ENCODE measurements at regions not wholly inside any gene's neighbourhood (a gene's known extent, or its start where the extent isn't known, plus 50 kb on each side); places are given as distances from the start of the nearest gene placed in this dataset.

DNA sequence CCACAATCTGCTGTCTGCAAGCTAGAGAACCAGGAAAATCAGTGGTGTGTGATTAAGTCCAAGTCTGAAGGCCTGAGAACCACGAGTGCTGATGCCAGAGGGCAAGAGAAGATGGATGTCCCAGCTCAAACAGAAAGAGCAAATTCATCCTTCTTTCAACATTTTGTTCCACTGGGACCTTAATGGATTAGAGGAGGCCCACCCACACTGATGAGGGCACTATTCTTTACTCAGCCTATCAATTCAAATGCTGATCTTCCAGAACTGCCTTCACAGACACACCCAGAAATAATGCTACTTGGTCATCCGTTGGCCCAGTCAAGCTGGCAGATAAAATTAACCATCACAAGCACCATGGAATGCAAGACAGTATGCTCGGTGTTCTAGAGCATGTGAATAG lies 226.6 kb upstream of the SASH1 start:
- DNase-seq: no peak

DNA sequence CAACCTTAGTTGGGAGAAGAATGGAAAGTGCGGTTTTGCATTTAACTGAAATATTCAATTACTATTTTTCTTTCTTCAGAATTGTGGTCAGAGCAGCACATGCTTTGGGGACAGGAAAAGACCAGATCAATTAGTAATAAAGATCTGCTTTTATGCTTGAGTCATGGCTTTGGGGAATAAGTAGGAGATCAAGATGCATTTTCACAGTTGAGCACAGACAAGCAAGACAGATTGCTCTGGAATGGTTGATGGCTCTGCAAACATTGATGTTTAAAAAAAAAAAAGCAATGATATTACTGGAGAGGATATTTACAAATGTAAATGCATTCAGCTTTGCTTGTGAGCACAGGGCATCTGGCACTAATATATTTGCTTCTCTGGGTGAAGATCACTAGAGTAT lies 224.4 kb upstream of the SASH1 start:
- DNase-seq: peak; percentile 81

DNA sequence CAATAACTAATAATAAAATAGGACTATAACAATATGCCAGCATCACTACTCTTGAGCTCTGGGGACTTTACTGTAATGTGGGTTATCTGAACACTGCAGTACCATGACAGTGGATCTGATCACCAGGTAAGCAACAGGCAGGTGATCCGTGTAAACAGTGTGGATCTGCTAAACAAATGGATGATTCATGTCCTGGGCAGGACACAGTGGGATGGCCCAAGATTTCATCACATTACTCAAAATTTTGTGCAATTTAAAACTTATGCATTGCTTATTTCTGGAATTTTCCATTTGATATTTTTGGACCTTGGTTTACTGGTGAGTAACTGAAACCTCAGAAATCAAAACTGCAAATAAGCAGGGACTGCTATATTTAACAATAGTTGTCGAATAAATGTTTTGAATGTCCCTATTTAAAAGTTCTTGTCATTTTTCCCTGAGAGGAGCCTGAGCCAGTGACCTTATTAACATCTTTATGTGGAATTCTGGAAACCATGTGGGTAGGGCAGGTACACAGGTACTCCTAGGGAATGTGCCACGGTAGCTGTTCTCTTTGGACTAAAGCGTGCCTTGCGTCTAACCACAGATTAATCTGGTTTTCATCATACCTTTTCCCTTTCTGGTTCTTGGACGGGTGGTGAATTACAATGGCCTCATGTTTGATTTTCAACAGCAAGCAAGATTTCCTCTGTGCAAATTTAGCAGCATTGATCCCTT lies 214.5 kb upstream of the SASH1 start:
- no peak for DNase-seq

DNA sequence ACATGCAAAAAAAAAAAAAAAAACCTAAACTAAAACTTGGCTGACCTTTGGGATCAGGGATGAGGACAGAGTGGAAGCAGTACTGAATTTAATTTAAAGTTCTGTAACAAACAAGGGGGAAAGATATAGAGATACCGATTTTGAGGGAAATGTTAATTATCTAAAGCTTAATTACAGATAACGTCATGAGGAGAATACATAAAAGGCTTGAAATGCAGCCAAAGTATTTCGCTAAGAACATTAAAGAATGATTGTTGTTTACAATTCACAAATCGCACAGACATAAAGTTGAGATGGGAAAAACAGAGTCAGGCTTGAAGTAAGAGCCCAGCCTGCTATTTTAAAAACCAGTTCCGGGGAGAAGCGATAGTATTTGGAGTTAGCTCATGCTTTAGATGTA lies 208.0 kb upstream of the SASH1 start:
- DNase-seq: no peak

DNA sequence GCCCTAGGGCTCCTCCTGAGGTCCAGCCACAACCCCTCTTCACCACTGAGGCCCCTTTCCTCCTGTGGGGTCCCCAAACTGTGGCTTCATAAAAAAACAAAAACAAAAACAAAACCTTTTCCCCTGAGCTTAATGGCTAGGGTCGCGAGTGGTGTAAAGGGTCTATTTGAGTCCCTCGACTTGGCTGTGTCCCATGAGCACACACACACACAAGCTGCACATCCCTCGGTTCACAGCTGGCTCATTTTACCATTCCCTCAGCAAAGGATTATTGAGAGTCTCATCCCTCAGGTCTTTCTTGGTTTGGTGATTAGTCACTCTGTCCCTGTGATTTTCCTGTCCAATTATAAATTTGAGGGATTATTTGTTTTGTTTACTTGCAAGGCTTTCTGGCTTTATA lies 206.1 kb upstream of the SASH1 start:
- DNase-seq: no peak

DNA sequence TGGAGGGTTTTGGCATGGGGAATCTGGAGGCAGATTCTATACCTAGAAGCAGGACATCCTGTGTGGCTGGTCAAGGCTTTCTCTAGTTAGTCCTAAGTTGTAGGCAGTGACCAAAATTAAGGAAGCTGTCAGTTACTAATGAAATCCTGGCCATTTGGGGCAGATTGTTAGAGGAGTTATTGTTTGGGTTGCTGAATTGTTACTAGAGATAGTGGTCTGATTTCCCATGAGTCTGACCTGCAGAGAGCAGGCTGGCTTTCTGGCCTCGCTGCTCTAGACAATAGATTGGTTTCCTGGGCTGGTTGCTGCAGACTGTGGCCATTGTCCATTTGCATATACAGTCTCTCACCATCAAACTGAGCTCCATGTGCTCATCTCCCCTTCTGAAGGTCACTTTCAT lies 205.0 kb upstream of the SASH1 start:
- DNase-seq: no peak

DNA sequence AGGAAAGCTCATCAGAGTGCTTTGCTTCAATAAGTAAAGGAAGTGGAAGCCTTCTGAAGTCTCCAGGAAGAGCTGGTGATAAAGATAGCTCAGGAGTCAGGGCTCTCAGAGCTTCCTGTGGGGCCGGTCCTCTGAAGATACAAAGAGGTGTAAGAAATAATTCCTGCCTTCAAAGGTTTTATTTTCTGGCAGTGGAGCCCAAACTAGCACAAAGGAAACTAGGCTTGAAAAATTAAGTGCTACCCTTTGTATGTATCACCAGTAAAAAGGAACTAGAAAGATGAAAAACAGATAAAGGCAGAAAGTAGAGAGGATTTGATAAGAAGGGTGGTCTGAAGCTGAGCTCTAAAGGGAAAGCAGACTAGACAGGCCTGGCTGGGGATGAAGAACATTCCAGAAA lies 204.1 kb upstream of the SASH1 start:
- DNase-seq: no peak

DNA sequence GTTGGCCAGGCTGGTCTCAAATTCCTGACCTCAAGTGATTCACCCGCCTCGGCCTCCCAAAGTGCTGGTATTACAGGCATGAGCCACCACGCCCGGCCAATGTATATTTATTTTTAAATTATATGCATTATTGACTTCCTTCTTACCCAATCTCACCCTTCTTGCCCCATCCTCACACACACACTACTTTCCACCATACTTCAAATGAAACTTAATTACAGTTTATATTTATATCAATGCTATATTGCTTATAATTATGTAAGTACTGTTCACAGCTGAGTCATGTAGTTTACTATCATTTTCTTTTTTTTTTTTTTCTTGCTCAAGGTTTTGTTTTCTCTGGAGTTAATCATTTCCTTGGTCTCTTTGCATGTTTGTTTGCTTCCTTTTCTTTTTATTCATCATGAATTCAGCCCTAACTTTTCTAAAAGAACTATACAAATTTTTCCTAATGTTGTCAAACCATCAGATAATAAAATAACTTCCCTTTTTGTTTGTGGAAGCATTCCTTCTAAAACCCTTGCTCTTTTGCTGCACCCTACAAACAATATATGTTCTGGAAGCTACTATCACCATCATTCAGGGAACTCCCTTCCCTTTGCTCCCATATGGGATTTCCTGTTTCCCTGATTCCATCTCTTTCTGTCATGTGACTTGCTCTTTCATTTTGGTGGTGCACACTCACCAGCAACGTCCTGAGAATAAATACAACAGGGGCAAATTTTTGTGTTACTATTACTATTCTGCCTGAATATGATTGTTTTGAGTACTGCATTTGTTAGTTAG lies 201.7 kb upstream of the SASH1 start:
- no peak for DNase-seq

DNA sequence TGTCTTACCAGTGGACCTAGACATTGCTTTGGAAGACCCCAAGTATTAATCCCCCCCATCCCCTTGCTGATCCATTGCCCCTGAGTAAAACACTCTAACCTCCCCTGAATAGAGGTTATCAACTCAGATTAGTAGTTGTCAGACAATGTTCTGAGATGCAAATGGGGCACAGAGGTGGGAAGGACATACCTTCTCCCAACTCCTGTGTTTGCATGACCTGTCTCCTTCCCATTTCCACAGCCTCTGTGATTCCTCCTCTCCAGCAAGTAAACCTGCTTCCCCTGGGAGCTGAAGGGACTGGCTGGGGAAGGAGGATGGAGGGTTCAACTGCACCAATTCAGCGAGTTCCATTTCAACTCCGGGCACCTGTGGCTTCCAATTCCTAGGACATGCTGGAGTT lies 199.8 kb upstream of the SASH1 start:
- no peak for DNase-seq

DNA sequence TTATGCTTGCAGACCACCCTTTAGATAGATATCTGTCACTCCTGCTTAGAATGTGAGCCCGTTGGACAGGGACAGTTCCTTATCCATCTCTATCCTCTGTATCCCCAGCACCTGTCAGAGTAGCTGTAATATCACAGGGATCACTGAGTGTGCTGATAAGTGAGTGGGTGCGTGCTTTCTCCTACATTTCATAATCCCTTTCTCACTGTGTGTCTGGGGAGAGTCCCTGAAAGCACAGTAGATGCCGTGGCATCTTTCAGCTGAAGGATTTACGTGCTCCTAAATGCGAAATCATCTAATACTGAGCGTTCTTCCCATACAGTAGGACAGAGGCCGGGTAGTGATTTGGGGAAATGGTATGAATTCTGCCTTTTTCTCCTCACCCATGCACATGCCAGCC lies 198.9 kb upstream of the SASH1 start:
- no peak for DNase-seq

DNA sequence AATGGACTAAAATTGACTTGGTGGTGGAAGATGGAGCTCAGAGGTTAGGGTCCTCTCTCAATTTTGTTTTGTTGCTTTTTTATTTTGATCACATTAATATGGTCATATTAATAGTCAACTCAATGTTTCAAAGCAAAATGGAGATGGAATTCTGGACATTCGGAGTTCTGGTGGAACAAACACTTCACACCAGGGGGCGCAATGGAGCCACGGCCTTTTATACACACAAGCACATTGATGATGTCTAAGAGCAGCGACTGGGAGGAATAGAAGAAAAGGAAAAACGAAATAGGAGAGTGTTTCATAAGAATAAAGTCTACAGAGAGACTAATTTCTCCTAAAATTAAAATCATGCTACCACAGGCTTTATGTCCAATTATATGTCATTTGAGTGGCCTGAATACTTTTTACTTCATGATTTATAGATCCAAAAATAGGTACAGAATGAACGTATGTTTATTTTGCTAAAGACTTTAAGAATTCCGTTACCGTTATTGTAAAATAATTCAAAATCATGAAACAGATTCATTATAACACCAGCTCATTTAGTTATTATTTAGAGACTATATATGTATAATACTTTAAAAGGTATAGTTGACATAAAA lies 197.6 kb upstream of the SASH1 start:
- peak; percentile 83 for DNase-seq

DNA sequence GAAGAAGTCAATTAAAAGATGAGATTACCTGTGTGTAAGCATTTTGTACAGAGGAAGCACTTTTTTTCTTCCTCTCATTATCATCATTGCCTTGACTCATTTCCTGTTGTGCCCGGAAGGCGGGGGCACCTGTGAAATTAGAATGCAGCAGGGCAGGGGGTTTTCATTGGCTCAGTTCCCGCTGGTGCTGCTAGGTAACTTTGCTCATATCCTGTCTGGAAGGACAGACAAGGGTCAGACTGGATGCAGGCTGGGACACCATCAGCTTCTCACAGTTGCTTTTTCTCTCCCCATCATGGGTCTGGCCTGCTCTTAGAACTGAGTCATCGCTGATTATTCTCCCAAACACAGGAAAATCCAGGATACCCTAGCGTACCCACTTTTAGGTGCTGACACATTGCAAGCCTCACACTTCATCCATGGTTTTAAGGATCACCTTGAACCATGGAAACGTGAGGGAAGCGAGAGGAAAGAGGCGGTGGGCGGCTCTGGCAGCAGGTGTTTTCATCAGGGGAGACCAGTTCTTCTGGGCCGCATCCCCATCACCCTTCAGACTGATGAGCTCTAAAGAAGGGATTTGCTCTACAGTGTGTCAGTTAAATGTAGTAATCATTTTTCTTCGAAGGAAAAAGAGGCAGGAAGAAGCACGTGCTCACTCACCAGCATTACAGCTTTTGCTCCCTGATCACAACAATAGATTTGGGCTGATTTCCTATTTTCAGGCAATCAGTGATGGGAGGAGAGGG lies 195.7 kb upstream of the SASH1 start:
- DNase-seq: no peak

DNA sequence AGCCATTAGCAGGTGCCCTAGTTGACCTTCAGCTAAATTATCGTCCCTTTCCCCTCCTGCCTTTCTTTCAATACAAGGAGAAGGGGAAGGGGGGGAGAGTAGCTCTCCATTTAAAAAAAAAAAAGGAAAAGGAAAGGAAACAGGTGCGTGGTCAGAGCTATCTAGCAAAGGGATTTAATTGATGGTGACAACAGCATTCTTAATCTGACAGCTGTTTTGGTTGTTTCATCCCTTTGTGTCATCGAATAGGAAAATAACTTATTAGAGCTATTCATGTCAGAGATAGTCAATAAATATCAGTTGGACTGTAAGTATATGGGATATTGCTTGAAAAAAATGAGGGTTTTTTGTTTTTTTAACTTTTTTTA lies 195.2 kb upstream of the SASH1 start:
- DNase-seq: no peak

DNA sequence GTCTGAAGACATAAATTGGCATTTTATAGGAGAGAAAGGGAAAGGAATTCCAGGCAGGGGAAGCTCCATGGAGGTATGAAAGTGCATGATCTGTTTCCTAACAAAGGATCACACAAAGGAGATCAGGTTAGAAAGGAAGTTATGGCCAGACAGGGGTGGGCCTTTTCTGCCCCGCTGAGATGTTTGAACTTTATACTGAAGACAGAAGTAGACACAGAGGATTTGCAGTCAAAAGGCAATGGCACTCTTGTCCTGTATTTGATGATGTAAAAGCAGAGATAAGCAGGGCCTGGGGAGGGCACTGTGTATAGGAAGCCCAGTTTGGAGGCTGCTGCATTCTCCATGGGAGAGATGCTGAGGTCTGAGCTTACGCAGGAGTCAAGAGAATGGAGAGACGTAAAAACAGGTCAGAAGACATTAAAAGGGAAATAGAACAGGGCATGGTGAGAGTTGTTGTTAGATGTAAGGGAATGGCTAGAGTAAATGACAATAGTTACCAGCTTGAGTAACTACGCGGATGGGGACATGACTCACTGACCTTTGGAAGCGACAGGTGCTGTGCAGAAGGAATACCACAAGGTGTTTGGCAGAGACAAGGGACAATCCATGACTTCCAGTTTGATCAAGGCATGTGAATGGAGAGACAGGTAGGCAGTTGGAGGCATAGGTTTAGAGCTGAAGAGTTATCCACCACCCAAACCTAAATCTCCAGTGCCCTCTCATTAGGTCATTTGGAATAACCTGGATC lies 190.6 kb upstream of the SASH1 start:
- DNase-seq: no peak

DNA sequence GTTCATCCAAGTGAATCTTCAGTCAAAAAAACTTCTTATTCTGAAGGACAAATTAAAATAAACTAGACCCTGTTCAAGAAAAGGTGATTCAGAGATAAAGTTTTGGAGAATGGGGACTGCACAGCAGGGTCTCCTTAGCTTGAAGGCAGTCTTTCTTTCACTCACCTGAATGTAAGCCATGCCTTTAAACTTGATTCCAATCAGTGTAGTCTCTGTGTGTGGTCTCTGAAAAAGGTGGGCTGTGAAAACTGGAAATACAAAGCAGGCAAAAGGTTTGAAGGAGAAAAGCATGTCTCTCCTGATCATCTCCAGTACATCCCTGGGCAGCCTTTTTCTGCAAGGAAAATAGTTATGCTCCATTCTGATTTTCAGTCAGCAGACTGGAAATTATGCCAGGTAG lies 188.0 kb upstream of the SASH1 start:
- no peak for DNase-seq

DNA sequence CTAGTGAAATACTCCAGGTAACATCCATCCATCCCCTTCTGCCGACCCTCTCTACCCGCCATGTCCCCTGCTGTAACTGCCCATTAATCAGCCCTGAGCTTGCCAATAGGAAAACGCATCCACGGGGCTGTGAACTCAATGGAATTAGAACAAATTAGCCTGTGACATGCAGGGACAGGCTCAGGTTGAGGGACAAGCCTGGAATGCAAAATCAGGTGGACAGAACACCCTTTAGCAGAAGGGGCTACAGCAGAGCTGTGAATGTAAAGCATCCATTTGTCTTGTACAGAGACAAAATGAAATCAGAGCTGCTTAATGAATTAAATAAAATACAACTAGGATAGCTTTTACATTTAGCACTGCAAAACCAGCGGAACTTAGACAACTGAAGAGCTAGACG lies 187.3 kb upstream of the SASH1 start:
- DNase-seq: no peak

DNA sequence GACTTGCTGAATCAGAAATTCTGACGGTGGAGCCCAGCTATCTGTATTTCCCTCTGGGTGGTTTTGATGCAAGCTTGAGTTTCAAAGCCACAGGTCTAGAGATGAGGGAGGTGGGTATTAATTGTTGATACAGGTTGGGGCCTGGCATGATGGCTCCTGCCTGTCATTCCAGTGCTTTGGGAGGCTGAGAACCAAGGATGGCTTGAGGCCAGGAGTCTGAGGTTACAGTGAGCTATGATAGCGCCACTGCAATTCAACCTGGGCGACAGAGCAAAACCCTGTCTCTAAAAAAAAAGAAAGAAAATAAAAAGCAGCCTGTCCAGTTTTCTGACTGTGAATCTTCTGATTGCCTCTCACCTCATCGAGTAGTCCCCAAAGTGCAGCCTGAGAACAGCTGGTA lies 184.8 kb upstream of the SASH1 start:
- DNase-seq: peak; percentile 70

DNA sequence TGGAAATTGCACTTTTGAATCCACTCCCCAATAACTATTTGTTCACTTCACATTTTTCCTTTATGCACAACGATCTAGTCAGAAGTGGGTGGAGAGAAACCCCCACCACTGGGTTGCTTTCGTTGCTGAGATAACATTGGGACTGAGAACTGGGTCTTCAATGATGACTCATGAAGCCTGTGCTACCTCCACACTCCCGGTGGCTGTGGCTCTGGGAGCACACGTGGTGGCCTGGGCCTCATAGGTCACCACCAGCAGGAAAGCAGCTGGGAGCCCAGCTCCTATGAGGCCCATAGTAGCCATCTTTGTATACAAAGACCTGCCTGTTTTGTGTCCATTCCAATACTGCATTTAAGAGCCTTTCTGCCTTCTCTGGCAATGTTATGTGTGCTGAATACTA lies 178.0 kb upstream of the SASH1 start:
- no peak for DNase-seq

DNA sequence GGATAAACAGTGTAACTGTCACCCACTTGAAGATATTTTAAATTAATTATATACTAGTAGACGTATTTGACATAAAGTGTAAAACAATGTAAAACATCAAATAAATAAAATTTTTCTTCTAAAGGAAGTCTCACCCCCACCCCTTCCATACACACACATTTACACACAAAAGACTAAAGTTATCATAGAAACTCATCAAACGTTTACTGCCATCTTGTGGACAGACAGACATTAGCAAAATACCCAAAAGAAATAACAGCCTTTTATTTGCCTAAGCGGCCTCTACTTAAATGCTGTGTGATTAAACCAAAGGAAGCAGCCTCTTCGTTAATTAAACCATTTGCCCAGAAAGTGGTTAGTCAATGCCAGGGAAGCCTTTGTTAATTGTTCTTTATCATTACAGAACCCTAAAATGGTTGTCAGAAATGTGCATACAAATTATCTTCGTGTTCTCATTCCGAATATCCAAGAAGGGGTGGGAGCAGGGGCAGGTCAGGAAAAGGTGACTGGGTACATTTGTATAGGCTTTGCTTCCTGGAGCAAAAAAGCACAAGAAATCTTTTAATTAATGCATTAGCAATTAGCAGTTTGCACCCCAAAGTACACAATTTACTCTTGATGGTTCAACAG lies 176.2 kb upstream of the SASH1 start:
- peak; percentile 53 for DNase-seq

DNA sequence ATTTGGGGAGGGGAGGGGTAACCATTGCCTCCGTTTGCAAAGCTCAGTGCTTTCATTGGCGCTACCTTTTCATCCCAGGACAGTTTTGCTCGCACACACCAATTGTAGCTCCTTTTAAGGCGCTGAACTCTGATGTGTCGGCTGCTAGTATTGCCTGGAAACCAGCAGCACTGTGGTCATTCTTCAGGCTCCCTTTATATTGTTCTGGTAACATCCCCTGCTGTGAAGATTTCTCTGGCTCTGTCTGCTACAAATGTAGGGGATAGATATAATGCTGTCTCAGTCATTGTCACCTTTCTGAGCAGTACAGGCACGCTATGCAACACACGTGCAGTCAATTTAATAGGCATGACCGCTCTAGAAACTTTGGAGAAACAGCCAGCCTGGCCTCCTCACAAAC lies 172.9 kb upstream of the SASH1 start:
- DNase-seq: no peak

DNA sequence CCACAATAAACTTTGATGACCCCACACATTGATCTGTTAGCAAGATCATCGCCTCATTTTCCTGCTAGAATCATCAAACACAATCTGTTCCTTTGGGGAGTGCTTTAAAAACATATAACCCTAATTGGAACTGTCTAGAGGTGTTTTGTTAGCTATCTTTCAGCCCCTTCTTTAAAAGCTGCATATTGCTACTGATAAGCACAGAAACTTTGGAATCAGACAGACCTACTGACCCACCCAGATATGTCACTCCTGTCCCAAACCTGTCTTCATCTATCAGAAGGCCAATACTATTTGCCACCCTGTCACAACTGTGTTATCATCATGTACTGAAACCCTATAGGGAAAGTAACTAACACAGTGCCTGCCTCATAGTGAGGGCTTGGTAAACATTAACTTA lies 172.4 kb upstream of the SASH1 start:
- no peak for DNase-seq

DNA sequence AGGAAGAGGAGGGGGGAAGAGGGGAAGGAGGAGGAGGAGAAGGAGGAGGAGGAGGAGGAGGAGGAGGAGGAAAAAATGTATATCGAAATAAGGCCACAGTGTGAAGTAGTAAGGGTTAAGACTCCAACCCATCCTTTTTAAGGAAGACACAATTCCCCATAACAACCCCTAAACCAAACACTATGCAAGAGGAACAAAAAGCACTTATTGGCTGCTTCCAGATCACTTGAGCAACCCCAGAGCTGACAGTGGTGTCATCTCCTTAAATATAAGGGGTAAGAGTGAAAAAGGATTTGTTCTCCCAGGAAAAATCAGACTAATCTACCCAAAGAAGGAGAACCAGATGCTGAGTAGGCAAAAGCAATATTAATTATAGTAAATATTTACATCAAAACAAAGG lies 169.1 kb upstream of the SASH1 start:
- no peak for DNase-seq

All from NCI-H2171 treated with DMSO at 0.1 percent for 48 hours (cell line).